ENCODE measurements at regions not wholly inside any gene's neighbourhood (a gene's known extent, or its start where the extent isn't known, plus 50 kb on each side); places are given as distances from the start of the nearest gene placed in this dataset.
"Not testable (repeated sequence)": the region's sequence is repeated elsewhere in the genome, so short reads cannot be mapped to it uniquely, and the experiment has no call there.

DNA sequence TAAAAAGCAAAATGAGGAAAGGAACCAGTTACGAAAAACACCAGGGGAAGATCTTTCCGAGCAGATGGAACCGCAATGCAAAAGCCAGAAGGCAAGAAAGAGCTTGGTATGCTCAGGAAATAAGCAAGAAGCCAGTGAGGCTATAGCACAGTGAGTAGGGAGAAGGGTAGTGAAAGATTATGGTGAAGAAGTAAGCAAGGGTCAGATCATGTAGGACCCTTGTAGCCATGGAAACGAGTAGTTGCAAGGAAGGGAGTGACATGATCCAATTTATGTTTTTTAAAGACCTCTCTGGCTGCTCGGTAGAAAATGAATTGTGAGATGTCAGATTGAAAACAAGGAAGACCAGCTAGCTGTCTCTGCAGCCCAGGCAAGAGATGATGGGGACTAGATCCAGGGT lies 143.3 kb downstream of the USP31 start:
- DNase-seq (no peak), ATAC-seq (ENCODE audit: insufficient read depth, low read depth) (no peak)
- H3K4me2 ChIP-seq (ENCODE audit: insufficient read depth, low read length): no peak overlapping the region
- no peaks in the 10 kb centered on the region for H3K36me3 ChIP-seq (ENCODE audit: insufficient read depth, low read length)
- H2AFZ ChIP-seq (ENCODE audit: low read depth, low read length): no peak overlapping the region
- no peak overlapping the region for H3K27ac ChIP-seq (ENCODE audit: low read length)
- no peak overlapping the region for H3K4me3 ChIP-seq (ENCODE audit: low read depth in 1 of 2, low read length in 2 of 2)
- H3K4me1 ChIP-seq (ENCODE audit: insufficient read depth, low read length): no peaks in the 10 kb centered on the region
- TF ChIP-seq, protein P1, sequence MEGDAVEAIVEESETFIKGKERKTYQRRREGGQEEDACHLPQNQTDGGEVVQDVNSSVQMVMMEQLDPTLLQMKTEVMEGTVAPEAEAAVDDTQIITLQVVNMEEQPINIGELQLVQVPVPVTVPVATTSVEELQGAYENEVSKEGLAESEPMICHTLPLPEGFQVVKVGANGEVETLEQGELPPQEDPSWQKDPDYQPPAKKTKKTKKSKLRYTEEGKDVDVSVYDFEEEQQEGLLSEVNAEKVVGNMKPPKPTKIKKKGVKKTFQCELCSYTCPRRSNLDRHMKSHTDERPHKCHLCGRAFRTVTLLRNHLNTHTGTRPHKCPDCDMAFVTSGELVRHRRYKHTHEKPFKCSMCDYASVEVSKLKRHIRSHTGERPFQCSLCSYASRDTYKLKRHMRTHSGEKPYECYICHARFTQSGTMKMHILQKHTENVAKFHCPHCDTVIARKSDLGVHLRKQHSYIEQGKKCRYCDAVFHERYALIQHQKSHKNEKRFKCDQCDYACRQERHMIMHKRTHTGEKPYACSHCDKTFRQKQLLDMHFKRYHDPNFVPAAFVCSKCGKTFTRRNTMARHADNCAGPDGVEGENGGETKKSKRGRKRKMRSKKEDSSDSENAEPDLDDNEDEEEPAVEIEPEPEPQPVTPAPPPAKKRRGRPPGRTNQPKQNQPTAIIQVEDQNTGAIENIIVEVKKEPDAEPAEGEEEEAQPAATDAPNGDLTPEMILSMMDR (IDR thresholded peaks at IDR 0.05; ENCODE audit: borderline replicate concordance, extremely low read depth, low read length, poor library complexity, severe bottlenecking): no peak
- no peak for TF ChIP-seq EZH2 (IDR thresholded peaks at IDR 0.05; ENCODE audit: borderline replicate concordance, low read depth, low read length, severe bottlenecking)
- H3K79me2 ChIP-seq (ENCODE audit: insufficient read depth, low read length): no peaks in the 10 kb centered on the region
- no peak overlapping the region for H3K9ac ChIP-seq (ENCODE audit: low read depth, low read length)
- H4K20me1 ChIP-seq (ENCODE audit: insufficient read depth, low read length): no peaks in the 10 kb centered on the region
- H3K27me3 ChIP-seq (ENCODE audit: insufficient read depth, low read length, poor library complexity): no peaks in the 10 kb centered on the region
- H3K9me3 ChIP-seq (ENCODE audit: insufficient read depth, low read length, severe bottlenecking): no peaks in the 10 kb centered on the region

DNA sequence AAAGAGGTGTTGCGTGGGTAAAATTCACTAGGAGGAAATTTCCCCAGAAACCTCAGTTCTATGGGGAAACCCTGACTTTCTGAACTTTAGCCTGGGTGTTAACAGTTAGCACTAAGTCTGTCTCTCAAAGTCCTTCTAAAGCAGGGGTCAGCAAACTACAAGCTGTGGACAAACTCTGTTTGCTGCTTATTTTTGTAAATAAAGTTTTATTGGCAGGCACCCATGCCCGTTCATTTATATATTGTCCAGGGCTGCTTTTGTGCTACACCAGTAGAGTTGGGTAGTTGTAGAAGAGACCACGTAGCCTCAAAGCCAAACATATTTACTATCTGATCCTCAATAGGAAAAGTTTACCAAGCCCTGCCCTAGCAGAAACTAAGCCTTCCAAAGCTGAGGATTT lies 159.7 kb downstream of the USP31 start:
- H3K27ac ChIP-seq (ENCODE audit: low read length): no peak overlapping the region
- H3K4me1 ChIP-seq (ENCODE audit: insufficient read depth, low read length): no peaks in the 10 kb centered on the region
- H3K9me3 ChIP-seq (ENCODE audit: insufficient read depth, low read length, severe bottlenecking): peaks cover 1% of the 10 kb centered on the region
- no peaks in the 10 kb centered on the region for H3K36me3 ChIP-seq (ENCODE audit: insufficient read depth, low read length)
- H4K20me1 ChIP-seq (ENCODE audit: insufficient read depth, low read length): no peaks in the 10 kb centered on the region
- DNase-seq (no peak), ATAC-seq (ENCODE audit: insufficient read depth, low read depth) (no peak)
- H3K4me2 ChIP-seq (ENCODE audit: insufficient read depth, low read length): no peak overlapping the region
- TF ChIP-seq, protein P1 (IDR thresholded peaks at IDR 0.05; ENCODE audit: borderline replicate concordance, extremely low read depth, low read length, poor library complexity, severe bottlenecking): no peak
- TF ChIP-seq EZH2 (IDR thresholded peaks at IDR 0.05; ENCODE audit: borderline replicate concordance, low read depth, low read length, severe bottlenecking): no peak
- no peaks in the 10 kb centered on the region for H3K79me2 ChIP-seq (ENCODE audit: insufficient read depth, low read length)
- no peak overlapping the region for H2AFZ ChIP-seq (ENCODE audit: low read depth, low read length)
- no peaks in the 10 kb centered on the region for H3K27me3 ChIP-seq (ENCODE audit: insufficient read depth, low read length, poor library complexity)
- no peak overlapping the region for H3K9ac ChIP-seq (ENCODE audit: low read depth, low read length)
- no peak overlapping the region for H3K4me3 ChIP-seq (ENCODE audit: low read depth in 1 of 2, low read length in 2 of 2)

DNA sequence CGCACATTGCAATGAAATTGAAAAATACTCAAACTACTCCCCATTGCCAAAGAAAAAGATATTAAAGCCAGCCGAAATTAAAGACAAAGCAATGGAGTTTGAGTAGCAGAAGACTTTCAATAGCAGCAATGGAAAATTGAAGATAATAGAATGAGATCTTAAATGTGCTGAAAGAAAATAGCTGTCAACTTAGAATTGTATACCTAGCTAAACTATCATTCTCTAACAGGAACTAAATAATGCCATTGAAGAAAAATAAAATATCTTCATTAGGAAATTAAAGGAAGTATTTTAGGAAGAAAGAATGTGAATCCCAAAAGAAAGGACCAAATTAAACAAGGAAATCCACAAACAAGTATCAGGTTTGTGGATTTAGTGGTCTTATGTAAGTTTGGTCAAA lies 165.6 kb downstream of the USP31 start:
- no peaks in the 10 kb centered on the region for H3K79me2 ChIP-seq (ENCODE audit: insufficient read depth, low read length)
- no peak for DNase-seq
- no peak overlapping the region for H3K9ac ChIP-seq (ENCODE audit: low read depth, low read length)
- ATAC-seq (ENCODE audit: insufficient read depth, low read depth): no peak
- H2AFZ ChIP-seq (ENCODE audit: low read depth, low read length): no peak overlapping the region
- H4K20me1 ChIP-seq (ENCODE audit: insufficient read depth, low read length): no peaks in the 10 kb centered on the region
- H3K4me3 ChIP-seq (ENCODE audit: low read depth in 1 of 2, low read length in 2 of 2): no peak overlapping the region
- H3K9me3 ChIP-seq (ENCODE audit: insufficient read depth, low read length, severe bottlenecking): peaks cover 11% of the 10 kb centered on the region
- H3K36me3 ChIP-seq (ENCODE audit: insufficient read depth, low read length): no peaks in the 10 kb centered on the region
- no peaks in the 10 kb centered on the region for H3K27me3 ChIP-seq (ENCODE audit: insufficient read depth, low read length, poor library complexity)
- H3K4me1 ChIP-seq (ENCODE audit: insufficient read depth, low read length): no peaks in the 10 kb centered on the region
- TF ChIP-seq EZH2 (IDR thresholded peaks at IDR 0.05; ENCODE audit: borderline replicate concordance, low read depth, low read length, severe bottlenecking): no peak
- TF ChIP-seq, protein P1 (IDR thresholded peaks at IDR 0.05; ENCODE audit: borderline replicate concordance, extremely low read depth, low read length, poor library complexity, severe bottlenecking): no peak
- no peak overlapping the region for H3K27ac ChIP-seq (ENCODE audit: low read length)
- no peak overlapping the region for H3K4me2 ChIP-seq (ENCODE audit: insufficient read depth, low read length)

DNA sequence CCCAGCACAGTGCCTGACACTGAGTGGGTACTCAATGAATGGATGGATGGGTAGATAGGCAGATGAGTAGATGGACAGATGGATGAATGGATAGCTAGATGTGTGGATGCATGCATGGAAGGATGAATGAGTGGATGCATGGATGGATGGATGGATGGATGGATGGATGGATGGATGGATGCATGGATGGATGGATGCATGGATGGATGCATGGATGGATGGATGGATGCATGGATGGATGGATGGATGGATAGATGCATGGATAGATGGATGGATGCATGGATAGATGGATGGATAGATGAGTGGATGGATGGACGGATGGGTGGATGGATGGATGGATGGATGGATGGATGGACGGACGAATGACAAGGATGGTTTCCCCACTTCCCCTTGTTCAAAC lies 166.6 kb downstream of the HS3ST2 start:
- not testable (repeated sequence) for H3K36me3 ChIP-seq (ENCODE audit: insufficient read depth, low read length); H3K27ac ChIP-seq (ENCODE audit: low read length); H3K4me2 ChIP-seq (ENCODE audit: insufficient read depth, low read length); H4K20me1 ChIP-seq (ENCODE audit: insufficient read depth, low read length); H2AFZ ChIP-seq (ENCODE audit: low read depth, low read length); H3K4me1 ChIP-seq (ENCODE audit: insufficient read depth, low read length); ATAC-seq (ENCODE audit: insufficient read depth, low read depth); H3K27me3 ChIP-seq (ENCODE audit: insufficient read depth, low read length, poor library complexity); DNase-seq; H3K4me3 ChIP-seq (ENCODE audit: low read depth in 1 of 2, low read length in 2 of 2); H3K9ac ChIP-seq (ENCODE audit: low read depth, low read length); H3K79me2 ChIP-seq (ENCODE audit: insufficient read depth, low read length)
- H3K9me3 ChIP-seq (ENCODE audit: insufficient read depth, low read length, severe bottlenecking): peaks cover 11% of the 10 kb centered on the region

Data from DND-41 (cell line).